ENCODE measurements at regions not wholly inside any gene's neighbourhood (a gene's known extent, or its start where the extent isn't known, plus 50 kb on each side); places are given as distances from the start of the nearest gene placed in this dataset.

- no peak for TF ChIP-seq CTCF (IDR thresholded peaks at IDR 0.05; ENCODE audit: low read depth, low read length)
- no peak overlapping the region for H3K4me3 ChIP-seq (replicated peaks in 1 of 2; ENCODE audit: low read depth in 2 of 2, low read length in 2 of 2)
- no peak for DNase-seq (ENCODE audit: low read depth in 2 of 2)
Measured at GRCh38 chr2:175630280-175631244, 371.5 kb downstream of the LNPK start.

- no peak for TF ChIP-seq CTCF (IDR thresholded peaks at IDR 0.05; ENCODE audit: low read depth, low read length)
- H3K4me3 ChIP-seq (replicated peaks in 1 of 2; ENCODE audit: low read depth in 2 of 2, low read length in 2 of 2), result no peak overlapping the region
- no peak for DNase-seq (ENCODE audit: low read depth in 2 of 2)
Measured at GRCh38 chr2:175628243-175628642, 373.8 kb downstream of the LNPK start.

GRCh38 chr2:175627405-175627804, 374.7 kb downstream of the LNPK start:
- peak in 1 of 2 donors; percentile 29 for DNase-seq (ENCODE audit: low read depth in 2 of 2)
- no peak overlapping the region for H3K4me3 ChIP-seq (replicated peaks in 1 of 2; ENCODE audit: low read depth in 2 of 2, low read length in 2 of 2)
- TF ChIP-seq CTCF (IDR thresholded peaks at IDR 0.05; ENCODE audit: low read depth, low read length), result no peak

GRCh38 chr2:175626796-175627195, 375.3 kb downstream of the LNPK start:
- no peak for TF ChIP-seq CTCF (IDR thresholded peaks at IDR 0.05; ENCODE audit: low read depth, low read length)

GRCh38 chr2:175624785-175625184, 377.3 kb downstream of the LNPK start:
- TF ChIP-seq CTCF (IDR thresholded peaks at IDR 0.05; ENCODE audit: low read depth, low read length), result no peak
- DNase-seq (ENCODE audit: low read depth in 2 of 2), result no peak
- no peak overlapping the region for H3K4me3 ChIP-seq (replicated peaks in 1 of 2; ENCODE audit: low read depth in 2 of 2, low read length in 2 of 2)

More at GRCh38 chr2:175626796-175627195, 375.3 kb downstream of the LNPK start:
- no peak overlapping the region for H3K4me3 ChIP-seq (replicated peaks in 1 of 2; ENCODE audit: low read depth in 2 of 2, low read length in 2 of 2)
- no peak for DNase-seq (ENCODE audit: low read depth in 2 of 2)

GRCh38 chr2:175624211-175624761, 377.8 kb downstream of the LNPK start:
- no peak for DNase-seq (ENCODE audit: low read depth in 2 of 2)
- no peak for TF ChIP-seq CTCF (IDR thresholded peaks at IDR 0.05; ENCODE audit: low read depth, low read length)
- no peak overlapping the region for H3K4me3 ChIP-seq (replicated peaks in 1 of 2; ENCODE audit: low read depth in 2 of 2, low read length in 2 of 2)

All from cardiac fibroblast (primary cell).